HAP-1 (cell line): ENCODE measurements at regions not wholly inside any gene's neighbourhood (a gene's known extent, or its start where the extent isn't known, plus 50 kb on each side); places are given as distances from the start of the nearest gene placed in this dataset.
A peak's percentile ranks its signal among the peaks of the same experiment; 100 is the strongest.
"Not testable (repeated sequence)": the region's sequence is repeated elsewhere in the genome, so short reads cannot be mapped to it uniquely, and the experiment has no call there.

Experiments
- DNase-seq, 2 experiments: peaks; one replicate each; pipeline ENCODE4 v3.0.0-alpha.2; 2016 to 2020; ENCODE audit warnings: low spot score in 2 of 2
- H3K27me3 ChIP-seq: fragments of 250-450 bp; sonication (Bioruptor Pico); 2 replicates; pipeline ENCODE4 v1.5.1; 2020; ENCODE audit warnings: low read depth, mild to moderate bottlenecking, moderate library complexity
- H3K36me3 ChIP-seq: fragments of 250-450 bp; sonication (Bioruptor Pico); replicated peaks from 2 replicates; pipeline ENCODE4 v1.5.1; 2020; ENCODE audit warnings: mild to moderate bottlenecking
- H3K4me1 ChIP-seq: fragments of 250-450 bp; sonication (Bioruptor Pico); 2 replicates; pipeline ENCODE4 v1.5.1; 2020; ENCODE audit warnings: mild to moderate bottlenecking
- H3K4me3 ChIP-seq: fragments of 250-450 bp; sonication (Bioruptor Pico); 2 replicates; pipeline ENCODE4 v1.5.1; 2020; ENCODE audit warnings: mild to moderate bottlenecking, moderate library complexity
- H3K9me3 ChIP-seq: fragments of 250-450 bp; sonication (Bioruptor Pico); 2 replicates; pipeline ENCODE4 v1.5.1; 2020; ENCODE audit warnings: mild to moderate bottlenecking, moderate library complexity
- in situ Hi-C: fragments of 300-500 bp; cut with MboI; formaldehyde crosslinking; loops from 3 replicates; pipeline ENCODE4 v1.14.3; 2020; ENCODE audit warnings: low sequenced_read_pairs, inconsistent platforms, mixed read lengths

GRCh38 chr4:79148369-79148768 is 177.5 kb downstream of the NAA11 start:
- Histone ChIP-seq H3K9me3 (no peaks in the 10 kb centered on the region), H3K4me3 (no peak overlapping the region), H3K36me3 (no peaks in the 10 kb centered on the region), H3K4me1 (no peaks in the 10 kb centered on the region), H3K27me3 (no peaks in the 10 kb centered on the region)
- in situ Hi-C loops, result no loop called here
- DNase-seq, result no peak

DNA sequence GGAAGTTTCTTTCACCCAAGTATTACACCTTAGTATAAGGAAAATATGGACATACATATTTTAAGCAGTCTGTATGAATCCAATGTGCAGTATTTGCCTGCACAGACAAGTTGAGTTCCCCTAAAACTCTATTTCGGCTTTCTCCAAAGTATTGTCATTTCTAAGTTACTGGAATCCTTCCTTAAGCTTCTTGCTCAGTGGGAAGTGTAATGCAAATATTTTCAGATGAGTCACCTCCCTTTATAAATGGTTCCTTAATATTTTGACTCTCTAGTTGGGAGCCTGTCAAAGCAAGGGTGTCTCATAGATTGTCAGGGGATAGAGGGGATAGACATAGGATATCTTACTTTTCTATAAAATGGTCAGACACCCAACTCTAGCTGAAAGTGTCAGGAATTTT is 178.6 kb downstream of the NAA11 start:
- no peaks in the 10 kb centered on the region for H3K9me3 ChIP-seq
- H3K27me3 ChIP-seq, result no peaks in the 10 kb centered on the region
- no peak for DNase-seq
- in situ Hi-C loops, result no loop called here
- H3K36me3 ChIP-seq, result no peaks in the 10 kb centered on the region
- no peak overlapping the region for H3K4me3 ChIP-seq
- no peaks in the 10 kb centered on the region for H3K4me1 ChIP-seq

GRCh38 chr4:79141530-79141929 is 184.3 kb downstream of the NAA11 start:
- Histone ChIP-seq H3K9me3 (no peaks in the 10 kb centered on the region), H3K36me3 (no peaks in the 10 kb centered on the region), H3K27me3 (no peaks in the 10 kb centered on the region), H3K4me1 (no peaks in the 10 kb centered on the region), H3K4me3 (no peak overlapping the region)
- in situ Hi-C loops, result no loop called here
- no peak for DNase-seq

GRCh38 chr4:79134767-79135166 is 191.1 kb downstream of the NAA11 start:
- no peaks in the 10 kb centered on the region for H3K36me3 ChIP-seq
- no peaks in the 10 kb centered on the region for H3K27me3 ChIP-seq
- no peak overlapping the region for H3K4me3 ChIP-seq
- no peak for DNase-seq
- H3K9me3 ChIP-seq, result no peaks in the 10 kb centered on the region; the same call in 1 of the 2 replicates
- H3K4me1 ChIP-seq, result no peaks in the 10 kb centered on the region
- in situ Hi-C loops, result no loop called here

DNA sequence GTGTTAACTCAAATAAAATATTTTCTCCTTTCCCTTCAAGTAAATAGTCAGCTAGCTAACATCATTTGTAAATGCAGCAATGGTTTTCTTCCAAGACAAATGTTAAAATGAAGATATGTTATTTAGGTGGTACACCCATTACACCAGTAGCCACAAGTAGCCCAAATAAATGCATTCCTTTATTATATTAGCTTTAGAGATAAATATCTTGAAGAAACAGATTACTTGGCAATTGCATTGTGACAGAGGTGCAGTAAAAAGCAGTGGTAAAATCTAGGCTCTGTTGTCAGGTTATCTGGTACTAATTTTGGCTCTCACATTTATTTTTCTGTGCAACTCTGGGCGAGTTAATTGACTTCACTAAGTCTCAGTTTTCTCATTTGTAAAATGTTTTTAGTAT is 193.0 kb downstream of the NAA11 start:
- H3K9me3 ChIP-seq, result no peaks in the 10 kb centered on the region; the same call in 1 of the 2 replicates
- H3K27me3 ChIP-seq, result no peaks in the 10 kb centered on the region
- DNase-seq, result no peak
- H3K36me3 ChIP-seq, result no peaks in the 10 kb centered on the region
- no peaks in the 10 kb centered on the region for H3K4me1 ChIP-seq
- in situ Hi-C loops, result no loop called here
- H3K4me3 ChIP-seq, result no peak overlapping the region

- in situ Hi-C loops, result no loop called here
- no peaks in the 10 kb centered on the region for H3K27me3 ChIP-seq
- no peaks in the 10 kb centered on the region for H3K36me3 ChIP-seq
- no peak for DNase-seq
- H3K4me1 ChIP-seq, result no peaks in the 10 kb centered on the region
- H3K4me3 ChIP-seq, result no peak overlapping the region
- H3K9me3 ChIP-seq, result no peaks in the 10 kb centered on the region
These were observed 182.7 kb upstream of the PAQR3 start for GRCh38 chr4:79121875-79122358.

GRCh38 chr4:79121223-79121622 is 182.0 kb upstream of the PAQR3 start:
- no peaks in the 10 kb centered on the region for H3K4me1 ChIP-seq
- H3K27me3 ChIP-seq, result no peaks in the 10 kb centered on the region
- no peak overlapping the region for H3K4me3 ChIP-seq
- no peak for DNase-seq
- H3K9me3 ChIP-seq, result no peaks in the 10 kb centered on the region
- H3K36me3 ChIP-seq, result no peaks in the 10 kb centered on the region
- in situ Hi-C loops, result no loop called here

- DNase-seq, H3K27me3 ChIP-seq, H3K9me3 ChIP-seq, H3K4me1 ChIP-seq, in situ Hi-C loops, H3K36me3 ChIP-seq, H3K4me3 ChIP-seq: not testable (repeated sequence)
These were observed 177.8 kb upstream of the PAQR3 start for GRCh38 chr4:79117051-79117450.

DNA sequence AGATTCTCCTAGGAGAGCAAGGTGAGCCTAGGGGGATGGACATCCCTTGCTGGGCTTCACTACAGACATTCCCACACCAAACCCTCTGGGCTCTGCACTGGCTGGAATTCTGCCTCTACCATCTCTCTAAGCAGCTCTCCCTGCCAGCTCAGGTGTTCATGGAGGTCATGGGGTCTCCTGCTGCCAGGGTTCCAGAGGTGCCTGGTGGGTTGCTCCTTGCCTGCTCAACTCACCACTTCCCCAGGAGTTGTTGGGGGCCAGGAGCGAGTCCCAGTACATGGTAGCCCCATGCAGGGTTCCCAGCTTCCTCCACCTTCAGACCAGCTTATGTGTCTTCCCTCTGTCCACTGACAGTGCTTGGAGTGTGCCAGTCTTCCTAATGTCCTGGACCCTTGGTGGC is 167.8 kb upstream of the PAQR3 start:
- Histone ChIP-seq H3K36me3 (no peaks in the 10 kb centered on the region), H3K4me1 (no peaks in the 10 kb centered on the region), H3K4me3 (no peak overlapping the region), H3K27me3 (no peaks in the 10 kb centered on the region), H3K9me3 (no peaks in the 10 kb centered on the region)
- in situ Hi-C loops, result no loop called here
- DNase-seq, result no peak

- no peaks in the 10 kb centered on the region for H3K36me3 ChIP-seq
- peaks cover 19% of the 10 kb centered on the region for H3K4me1 ChIP-seq
- in situ Hi-C loops, result no loop called here
- H3K4me3 ChIP-seq, result no peak overlapping the region
- H3K9me3 ChIP-seq, result no peaks in the 10 kb centered on the region
- no peaks in the 10 kb centered on the region for H3K27me3 ChIP-seq
- DNase-seq, result peak in 1 of 2 experiments; percentile 35
These were observed 149.9 kb upstream of the PAQR3 start for GRCh38 chr4:79088946-79089691.

DNA sequence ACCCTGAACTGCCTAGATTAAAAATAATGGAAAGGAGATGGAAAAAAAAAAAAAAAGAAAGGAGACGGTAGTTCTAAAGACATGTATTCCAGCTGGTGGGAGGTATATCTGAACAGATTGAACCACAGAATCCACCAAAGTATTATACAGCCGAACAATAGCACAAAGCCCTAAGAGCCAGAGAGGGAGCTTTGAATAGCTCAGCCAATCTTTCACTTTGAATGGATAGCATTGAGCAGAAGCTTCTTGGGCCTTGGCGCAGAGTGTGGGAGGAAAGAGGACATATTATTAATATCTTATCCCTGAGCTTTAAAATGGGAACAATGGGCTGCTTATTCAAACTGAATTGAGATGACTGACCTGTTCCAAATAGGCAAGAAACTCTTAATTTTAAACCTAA is 147.8 kb upstream of the PAQR3 start:
- H3K27me3 ChIP-seq, result no peaks in the 10 kb centered on the region
- DNase-seq, result peak; percentile 56 to 81
- H3K36me3 ChIP-seq, result no peaks in the 10 kb centered on the region
- H3K4me3 ChIP-seq, result no peak overlapping the region
- 0 out of 2 replicates have a peak, but pooled peaks cover 4% of the 10 kb centered on the region for H3K9me3 ChIP-seq
- in situ Hi-C loops, result no loop called here
- H3K4me1 ChIP-seq, result peaks cover 26% of the 10 kb centered on the region

DNA sequence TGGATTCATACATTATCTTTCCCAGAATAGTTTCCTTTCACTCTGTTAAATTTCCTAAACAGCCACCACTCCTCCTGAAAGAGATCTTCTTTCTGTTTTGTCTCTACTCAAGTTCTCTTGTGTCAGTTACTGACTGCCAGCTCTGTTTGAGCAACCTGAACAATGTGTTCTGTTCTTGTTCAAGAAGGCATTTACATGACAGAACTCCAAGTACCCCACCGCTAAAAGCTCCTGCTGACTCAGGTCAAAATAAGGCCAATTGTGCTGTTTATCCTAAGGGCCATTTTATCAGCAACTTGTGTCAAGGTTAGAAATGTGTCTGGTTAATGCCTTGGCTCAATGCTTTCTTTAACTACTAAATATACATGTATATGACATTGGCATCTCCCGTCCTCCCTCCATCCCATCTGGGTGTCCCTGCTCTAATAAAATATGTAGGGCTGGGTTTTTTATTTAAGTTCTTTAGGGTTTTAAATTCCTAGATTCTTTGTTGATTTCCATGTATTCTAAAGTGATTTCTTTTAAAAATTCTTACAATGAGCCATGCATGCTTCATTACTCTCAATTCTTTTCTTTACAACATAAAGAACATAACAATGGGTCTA is 144.3 kb upstream of the PAQR3 start:
- in situ Hi-C loops, result no loop called here
- Histone ChIP-seq H3K27me3 (no peaks in the 10 kb centered on the region), H3K9me3 (0 out of 2 replicates have a peak, but pooled peaks cover 4% of the 10 kb centered on the region), H3K4me3 (no peak overlapping the region), H3K36me3 (no peaks in the 10 kb centered on the region), H3K4me1 (peaks cover 19% of the 10 kb centered on the region)
- peak; percentile 68 to 91 for DNase-seq

DNA sequence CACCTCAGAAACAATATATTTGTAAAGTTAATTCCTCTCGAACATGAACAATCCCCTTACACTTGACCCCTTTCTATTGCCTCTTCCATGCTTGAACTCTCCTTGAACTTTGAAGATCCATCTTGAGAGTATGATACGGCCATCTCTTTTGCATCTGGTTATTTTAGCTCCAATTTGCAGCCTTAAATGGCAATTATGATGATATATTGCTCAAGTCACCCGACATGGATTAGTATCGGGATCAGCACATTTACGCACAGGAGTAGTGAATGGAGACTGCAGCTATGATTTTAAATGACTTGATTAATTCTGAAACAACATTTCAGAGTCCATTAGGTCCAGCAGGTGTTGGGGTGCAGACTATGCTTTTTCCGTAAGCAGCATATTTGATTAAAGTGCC is 143.8 kb upstream of the PAQR3 start:
- H3K36me3 ChIP-seq, result no peaks in the 10 kb centered on the region
- H3K4me3 ChIP-seq, result no peak overlapping the region
- no peak for DNase-seq
- no peaks in the 10 kb centered on the region for H3K27me3 ChIP-seq
- H3K4me1 ChIP-seq, result peaks cover 19% of the 10 kb centered on the region
- in situ Hi-C loops, result no loop called here
- 0 out of 2 replicates have a peak, but pooled peaks cover 4% of the 10 kb centered on the region for H3K9me3 ChIP-seq

GRCh38 chr4:79081973-79082372 is 142.7 kb upstream of the PAQR3 start:
- no peaks in the 10 kb centered on the region for H3K36me3 ChIP-seq
- peaks cover 15% of the 10 kb centered on the region for H3K4me1 ChIP-seq
- no peaks in the 10 kb centered on the region for H3K27me3 ChIP-seq
- H3K4me3 ChIP-seq, result no peak overlapping the region
- in situ Hi-C loops, result no loop called here
- 0 out of 2 replicates have a peak, but pooled peaks cover 4% of the 10 kb centered on the region for H3K9me3 ChIP-seq
- DNase-seq, result no peak
